AG04449 (cell line): ENCODE measurements at regions not wholly inside any gene's neighbourhood (a gene's known extent, or its start where the extent isn't known, plus 50 kb on each side); places are given as distances from the start of the nearest gene placed in this dataset.

ENCODE experiments used
- CTCF ChIA-PET: fragments of 350-600 bp; formaldehyde crosslinking; extraction: SDS; loops from one replicate; lab custom pipeline; 2021; ENCODE audit warnings: antibody characterized with exemption; lab: Yijun Ruan, JAX
- POLR2A ChIA-PET: fragments of 400-600, 350-600 bp; formaldehyde crosslinking; extraction: SDS; loops from one replicate; lab custom pipeline; 2020; ENCODE audit warnings: antibody characterized with exemption, inconsistent platforms; lab: Yijun Ruan, JAX
- DNase-seq: peaks from one replicate; pipeline ENCODE4 v3.0.0-alpha.2; 2010; ENCODE audit warnings: low read depth, low spot score
- H3K4me3 ChIP-seq: 2 replicates; pipeline ENCODE4 v1.5.1; 2011; ENCODE audit warnings: low read depth, mild to moderate bottlenecking, control low read depth, low read length
- CTCF ChIP-seq: IDR thresholded peaks from one replicate; pipeline ENCODE4 v1.5.1; 2011; ENCODE audit warnings: mild to moderate bottlenecking, moderate library complexity, low read length, control low read depth, inconsistent platforms; ENCODE audit not compliant: insufficient read depth; ENCODE audit errors: missing control alignments

- H3K4me3 ChIP-seq: no peak overlapping the region
- ChIA-PET CTCF (no interaction called here), POLR2A (no interaction called here)
- TF ChIP-seq CTCF: no peak
- DNase-seq: no peak
These were observed 311.9 kb upstream of the GNAI1 start for GRCh38 chr7:79822620-79823240.

- H3K4me3 ChIP-seq: no peak overlapping the region; the same call in 1 of the 2 replicates
- DNase-seq: no peak
- ChIA-PET POLR2A (no interaction called here), CTCF (interaction anchor here (1.0 kb wide), 1 partner anchor 228 kb away, joined by 5 read pairs; no protein-coding TSS in a partner anchor)
- TF ChIP-seq CTCF: no peak
These were observed 314.2 kb upstream of the GNAI1 start for GRCh38 chr7:79820387-79820786.

GRCh38 chr7:79810916-79811315, 323.7 kb upstream of the GNAI1 start:
- H3K4me3 ChIP-seq: no peak overlapping the region
- TF ChIP-seq CTCF: no peak
- ChIA-PET POLR2A (no interaction called here), CTCF (interaction anchor here (1.0 kb wide), 1 partner anchor 236 kb away, joined by 3 read pairs; no protein-coding TSS in a partner anchor)
- no peak for DNase-seq

GRCh38 chr7:79806161-79806734, 328.4 kb upstream of the GNAI1 start:
- POLR2A ChIA-PET: no interaction called here
- no peak for DNase-seq
- CTCF ChIA-PET: interaction anchor here (0.7 to 2.4 kb wide), 14 partner anchors 10 to 516 kb away, joined by 3 to 35 read pairs (median 4); no protein-coding TSS in a partner anchor
- TF ChIP-seq CTCF: peak; percentile 36
- H3K4me3 ChIP-seq: no peak overlapping the region

- CTCF ChIA-PET: no interaction called here
- TF ChIP-seq CTCF: no peak
- POLR2A ChIA-PET: no interaction called here
- no peak overlapping the region for H3K4me3 ChIP-seq
- DNase-seq: no peak
These were observed 337.3 kb upstream of the MAGI2 start for GRCh38 chr7:79790656-79791262.

- no peak for DNase-seq
- CTCF ChIA-PET: interaction anchor here (1.9 kb wide), 1 partner anchor 16 kb away, joined by 4 read pairs; no protein-coding TSS in a partner anchor
- no peak overlapping the region for H3K4me3 ChIP-seq
- POLR2A ChIA-PET: no interaction called here
- no peak for TF ChIP-seq CTCF
These were observed 336.3 kb upstream of the MAGI2 start for GRCh38 chr7:79789584-79790345.
